CD4-positive, alpha-beta T cell treated with Interleukin-15 for 1 hour (primary cell): ENCODE measurements at regions not wholly inside any gene's neighbourhood (a gene's known extent, or its start where the extent isn't known, plus 50 kb on each side); places are given as distances from the start of the nearest gene placed in this dataset.

Source experiments
- DNase-seq: peaks from one replicate; pipeline ENCODE4 v3.0.0-alpha.2; 2020

GRCh38 chr5:74074111-74074510 lies 448.1 kb downstream of the ARHGEF28 start:
- no peak for DNase-seq

GRCh38 chr5:74073257-74073656 lies 447.3 kb downstream of the ARHGEF28 start:
- DNase-seq = no peak

GRCh38 chr5:74072646-74073045 lies 446.6 kb downstream of the ARHGEF28 start:
- DNase-seq = no peak

GRCh38 chr5:74070766-74071165 lies 444.8 kb downstream of the ARHGEF28 start:
- no peak for DNase-seq

- DNase-seq = no peak
These were observed 443.7 kb downstream of the ARHGEF28 start for GRCh38 chr5:74069741-74070140.

GRCh38 chr5:74067748-74068541 lies 441.9 kb downstream of the ARHGEF28 start:
- DNase-seq = no peak

GRCh38 chr5:74064911-74065310 lies 438.9 kb downstream of the ARHGEF28 start:
- no peak for DNase-seq

- no peak for DNase-seq
These were observed 438.2 kb downstream of the ARHGEF28 start for GRCh38 chr5:74064225-74064624.

- DNase-seq = no peak
These were observed 437.8 kb downstream of the ARHGEF28 start for GRCh38 chr5:74063821-74064220.

GRCh38 chr5:74063346-74063745 lies 437.4 kb downstream of the ARHGEF28 start:
- no peak for DNase-seq

- no peak for DNase-seq
These were observed 435.3 kb downstream of the ARHGEF28 start for GRCh38 chr5:74061292-74061691.

GRCh38 chr5:74059706-74060105 lies 433.7 kb downstream of the ARHGEF28 start:
- DNase-seq = no peak

GRCh38 chr5:74056789-74057164 lies 430.8 kb downstream of the ARHGEF28 start:
- no peak for DNase-seq

GRCh38 chr5:74056107-74056788 lies 430.3 kb downstream of the ARHGEF28 start:
- DNase-seq = no peak

- no peak for DNase-seq
These were observed 429.6 kb downstream of the ARHGEF28 start for GRCh38 chr5:74055486-74056106.

- no peak for DNase-seq
These were observed 428.8 kb downstream of the ARHGEF28 start for GRCh38 chr5:74054641-74055421.

GRCh38 chr5:74054139-74054538 lies 428.1 kb downstream of the ARHGEF28 start:
- DNase-seq = no peak

GRCh38 chr5:74052441-74053221 lies 426.6 kb downstream of the ARHGEF28 start:
- no peak for DNase-seq

GRCh38 chr5:74051076-74051475 lies 425.1 kb downstream of the ARHGEF28 start:
- DNase-seq = no peak

GRCh38 chr5:74044936-74045335 lies 418.9 kb downstream of the ARHGEF28 start:
- no peak for DNase-seq

- DNase-seq = no peak
These were observed 417.0 kb downstream of the ARHGEF28 start for GRCh38 chr5:74042959-74043358.

GRCh38 chr5:74042559-74042958 lies 416.6 kb downstream of the ARHGEF28 start:
- no peak for DNase-seq
